ENCODE measurements at regions not wholly inside any gene's neighbourhood (a gene's known extent, or its start where the extent isn't known, plus 50 kb on each side); places are given as distances from the start of the nearest gene placed in this dataset.

- TF ChIP-seq ZNF20 (CRISPR knock-in tag; IDR thresholded peaks at IDR 0.05) (no peak), BATF2 (CRISPR knock-in tag; IDR thresholded peaks at IDR 0.05) (no peak), CTCF (CRISPR knock-in tag; IDR thresholded peaks at IDR 0.05) (no peak), CREB3 (CRISPR knock-in tag; IDR thresholded peaks at IDR 0.05) (no peak), FOXA1 (IDR thresholded peaks at IDR 0.05) (no peak), FOXA1 (CRISPR knock-in tag; IDR thresholded peaks at IDR 0.05) (no peak)
Observed at GRCh38 chr11:15396778-15397177, 282.1 kb downstream of the INSC start.
